H9 (cell line): ENCODE measurements at regions not wholly inside any gene's neighbourhood (a gene's known extent, or its start where the extent isn't known, plus 50 kb on each side); places are given as distances from the start of the nearest gene placed in this dataset.

ENCODE experiments used
- DNase-seq: peaks from one replicate; pipeline ENCODE4 v3.0.0-alpha.2; 2017
- H2AFZ ChIP-seq: one replicate; pipeline ENCODE4 v1.6.1; 2013; ENCODE audit warnings: mild to moderate bottlenecking, low read length, control low read depth, moderate library complexity
- H2AK5ac ChIP-seq: 2 replicates; pipeline ENCODE4 v1.6.1; 2013; ENCODE audit warnings: low read length, control low read depth, mixed read lengths; ENCODE audit not compliant: insufficient read length
- H2BK120ac ChIP-seq: one replicate; pipeline ENCODE4 v1.6.1; 2013; ENCODE audit warnings: low read depth, mild to moderate bottlenecking, low read length, control low read depth, inconsistent platforms; ENCODE audit not compliant: poor library complexity, severe bottlenecking
- H2BK12ac ChIP-seq: 2 replicates; pipeline ENCODE4 v1.6.1; 2013; ENCODE audit warnings: low read length, control low read depth, mixed read lengths, low read depth; ENCODE audit not compliant: insufficient read length
- H2BK15ac ChIP-seq: 2 replicates; pipeline ENCODE4 v1.6.1; 2013; ENCODE audit warnings: low read depth, low read length, control low read depth
- H2BK20ac ChIP-seq: one replicate; pipeline ENCODE4 v1.6.1; 2013; ENCODE audit warnings: low read depth, mild to moderate bottlenecking, low read length, control low read depth, inconsistent platforms; ENCODE audit not compliant: poor library complexity, severe bottlenecking
- H2BK5ac ChIP-seq: 2 replicates; pipeline ENCODE4 v1.6.1; 2013; ENCODE audit warnings: low read length, control low read depth, mixed read lengths; ENCODE audit not compliant: insufficient read length
- H3K14ac ChIP-seq: 2 replicates; pipeline ENCODE4 v1.6.1; 2013; ENCODE audit warnings: low read length, control low read depth; ENCODE audit not compliant: insufficient read depth
- H3K18ac ChIP-seq: 2 replicates; pipeline ENCODE4 v1.6.1; 2013; ENCODE audit warnings: low read depth, mild to moderate bottlenecking, mixed read lengths, low read length, control low read depth; ENCODE audit not compliant: insufficient read length
- H3K23ac ChIP-seq: 2 replicates; pipeline ENCODE4 v1.6.1; 2013; ENCODE audit warnings: low read length, control low read depth, mixed read lengths, low read depth; ENCODE audit not compliant: insufficient read length
- H3K23me2 ChIP-seq: 2 replicates; pipeline ENCODE4 v1.6.1; 2013; ENCODE audit warnings: low read depth, mild to moderate bottlenecking, mixed read lengths, low read length, control low read depth; ENCODE audit not compliant: insufficient read length, poor library complexity, severe bottlenecking
- H3K27ac ChIP-seq: 2 replicates; pipeline ENCODE4 v1.5.1; 2013; ENCODE audit warnings: low read length, control low read depth, mixed read lengths, low read depth; ENCODE audit not compliant: insufficient read length
- H3K27me3 ChIP-seq: 2 replicates; pipeline ENCODE4 v1.6.1; 2013; ENCODE audit warnings: low read length, control low read depth, inconsistent platforms; ENCODE audit not compliant: insufficient read depth
- H3K4ac ChIP-seq: 2 replicates; pipeline ENCODE4 v1.6.1; 2013; ENCODE audit warnings: low read depth, mild to moderate bottlenecking, control low read depth, inconsistent platforms, low read length, moderate library complexity
- H3K4me1 ChIP-seq: 2 replicates; pipeline ENCODE4 v1.6.1; 2013; ENCODE audit warnings: low read length, control low read depth, inconsistent platforms; ENCODE audit not compliant: insufficient read depth
- H3K4me2 ChIP-seq: 2 replicates; pipeline ENCODE4 v1.6.1; 2013; ENCODE audit warnings: low read length, control low read depth, mixed read lengths; ENCODE audit not compliant: insufficient read length, insufficient read depth
- H3K56ac ChIP-seq: 2 replicates; pipeline ENCODE4 v1.6.1; 2013; ENCODE audit warnings: low read depth, mild to moderate bottlenecking, mixed read lengths, low read length, control low read depth; ENCODE audit not compliant: insufficient read length
- H3K79me1 ChIP-seq: 2 replicates; pipeline ENCODE4 v1.6.1; 2013; ENCODE audit warnings: low read depth, mild to moderate bottlenecking, moderate library complexity, low read length, control low read depth, inconsistent platforms; ENCODE audit not compliant: insufficient read depth, poor library complexity, severe bottlenecking
- H3K79me2 ChIP-seq: 2 replicates; pipeline ENCODE4 v1.6.1; 2013; ENCODE audit warnings: low read length, control low read depth, inconsistent platforms; ENCODE audit not compliant: insufficient read depth
- H3K9ac ChIP-seq: 2 replicates; pipeline ENCODE4 v1.6.1; 2013; ENCODE audit warnings: low read length, control low read depth, mixed read lengths; ENCODE audit not compliant: insufficient read length; ENCODE audit errors: extremely low read depth
- H3K9me3 ChIP-seq: one replicate; pipeline ENCODE4 v1.6.1; 2013; ENCODE audit warnings: low read depth, low read length, inconsistent platforms; ENCODE audit not compliant: control insufficient read depth
- H3T11ph ChIP-seq: one replicate; pipeline ENCODE4 v1.6.1; 2013; ENCODE audit warnings: mild to moderate bottlenecking, low read length, control low read depth, inconsistent platforms
- H4K20me1 ChIP-seq: one replicate; pipeline ENCODE4 v1.6.1; 2013; ENCODE audit not compliant: control insufficient read depth, insufficient read length, insufficient read depth
- H4K5ac ChIP-seq: 2 replicates; pipeline ENCODE4 v1.6.1; 2013; ENCODE audit warnings: low read depth, mild to moderate bottlenecking, mixed read lengths, low read length, control low read depth; ENCODE audit not compliant: insufficient read length
- H4K8ac ChIP-seq: replicated peaks from 2 replicates; pipeline ENCODE4 v1.6.1; 2013; ENCODE audit warnings: low read length, control low read depth, mixed read lengths, low read depth; ENCODE audit not compliant: insufficient read length
- H4K91ac ChIP-seq: 2 replicates; pipeline ENCODE4 v1.6.1; 2013; ENCODE audit warnings: low read depth, mild to moderate bottlenecking, moderate library complexity, mixed read lengths, low read length, control low read depth; ENCODE audit not compliant: insufficient read length
- H3K27ac Mint-ChIP-seq, 3 experiments: 2 replicates in 2 of 3; 3 replicates in 1 of 3; pipeline ENCODE4 v1.8.0; 2020 to 2021; ENCODE audit warnings: mixed read lengths in 3 of 3, mild to moderate bottlenecking in 1 of 3, moderate library complexity in 1 of 3
- H3K27me3 Mint-ChIP-seq: 2 replicates; pipeline ENCODE4 v1.8.0; 2021; ENCODE audit warnings: low read depth, mild to moderate bottlenecking, moderate library complexity, mixed read lengths
- H3K36me3 Mint-ChIP-seq, 3 experiments: 2 replicates in 2 of 3; 3 replicates in 1 of 3; pipeline ENCODE4 v1.8.0; 2020 to 2021; ENCODE audit warnings: low read depth in 3 of 3, mixed read lengths in 3 of 3; ENCODE audit not compliant: insufficient read depth in 1 of 3
- H3K4me1 Mint-ChIP-seq, 2 experiments: 2 replicates each; pipeline ENCODE4 v1.8.0; 2020; ENCODE audit warnings: mixed read lengths in 2 of 2
- H3K4me3 Mint-ChIP-seq, 2 experiments: 2 replicates in 1 of 2; 3 replicates in 1 of 2; pipeline ENCODE4 v1.8.0; 2020 to 2021; ENCODE audit warnings: mild to moderate bottlenecking in 2 of 2, mixed read lengths in 2 of 2, moderate library complexity in 1 of 2
- H3K9me3 Mint-ChIP-seq, 2 experiments: 2 replicates in 1 of 2; 3 replicates in 1 of 2; pipeline ENCODE4 v1.8.0; 2020; ENCODE audit warnings: mild to moderate bottlenecking in 2 of 2, mixed read lengths in 2 of 2, moderate library complexity in 1 of 2
- CTCF ChIP-seq: fragments of 200-600 bp; sonication (generic); conservative IDR thresholded peaks from 3 replicates; pipeline ENCODE4 v1.8.0; 2021; ENCODE audit warnings: antibody characterized with exemption, mild to moderate bottlenecking
- WGBS: extraction: QIAGEN DNeasy Blood & Tissue Kit; methylation state at CpG from one replicate; pipeline ENCODE4 v1.1.7; 2013; ENCODE audit warnings: missing lambda C conversion rate, low lambda C conversion rate, mixed read lengths; ENCODE audit not compliant: insufficient read length; ENCODE audit errors: extremely low coverage; 5-methylcytosine and 5-hydroxymethylcytosine counted together

- H2AK5ac ChIP-seq, result no peak overlapping the region
- no peak overlapping the region for H2BK12ac ChIP-seq
- H4K91ac ChIP-seq, result no peak overlapping the region
- H3K18ac ChIP-seq, result no peak overlapping the region
- no CpG with 5 or more reads among the region's 9 CpGs for whole genome bisulfite sequencing
- no peak overlapping the region for H4K8ac ChIP-seq
- no peaks in the 10 kb centered on the region for H3K79me2 ChIP-seq
- no peak overlapping the region for H2BK15ac ChIP-seq
- no peaks in the 10 kb centered on the region for H3K23me2 ChIP-seq
- Mint-ChIP-seq H3K9me3 (peaks cover 0 to 3% of the 10 kb centered on the region in 2 experiments; a peak in 1 of 5 replicates), H3K27me3 (peaks cover 33% of the 10 kb centered on the region), H3K36me3 (peaks cover 0 to 4% (median 3%) of the 10 kb centered on the region in 3 experiments; a peak in 3 of 7 replicates), H3K4me3 (no peak overlapping the region), H3K27ac (no peak overlapping the region; a peak in 1 of 7 replicates), H3K4me1 (peaks cover 13 to 14% of the 10 kb centered on the region in 2 experiments)
- no peak for DNase-seq
- H3K79me1 ChIP-seq, result no peaks in the 10 kb centered on the region
- no peak overlapping the region for H3T11ph ChIP-seq
- H3K4me1 ChIP-seq, result no peaks in the 10 kb centered on the region
- H3K23ac ChIP-seq, result no peak overlapping the region
- H2AFZ ChIP-seq, result no peak overlapping the region
- no peak overlapping the region for H3K56ac ChIP-seq
- no peaks in the 10 kb centered on the region for H3K9me3 ChIP-seq
- no peak overlapping the region; the same call in 1 of the 2 replicates for H3K14ac ChIP-seq
- no peak overlapping the region for H2BK20ac ChIP-seq
- no peaks in the 10 kb centered on the region for H4K20me1 ChIP-seq
- H3K27ac ChIP-seq, result no peak overlapping the region
- TF ChIP-seq CTCF, result no peak
- no peaks in the 10 kb centered on the region for H3K27me3 ChIP-seq
- H2BK5ac ChIP-seq, result no peak overlapping the region
- H3K4me2 ChIP-seq, result no peak overlapping the region
- H3K9ac ChIP-seq, result no peak overlapping the region
- H2BK120ac ChIP-seq, result no peak overlapping the region
- H3K4ac ChIP-seq, result no peak overlapping the region
- H4K5ac ChIP-seq, result no peak overlapping the region
These were observed 232.9 kb upstream of the RGMA start for GRCh38 chr15:93321881-93322282.
